ENCODE measurements at regions not wholly inside any gene's neighbourhood (a gene's known extent, or its start where the extent isn't known, plus 50 kb on each side); places are given as distances from the start of the nearest gene placed in this dataset.

- no peak for TF ChIP-seq SMC3 (conservative IDR thresholded peaks at IDR 0.05; ENCODE audit: poor library complexity)
- TF ChIP-seq EP300 (conservative IDR thresholded peaks at IDR 0.05; ENCODE audit: poor library complexity, severe bottlenecking), result no peak
- TF ChIP-seq MXI1 (conservative IDR thresholded peaks at IDR 0.05; ENCODE audit: poor library complexity, severe bottlenecking), result no peak
- TF ChIP-seq POLR2AphosphoS5 (IDR thresholded peaks at IDR 0.05), result no peak
- TF ChIP-seq TAF1 (IDR thresholded peaks at IDR 0.05; ENCODE audit: low read depth), result no peak
- TF ChIP-seq, protein P1, sequence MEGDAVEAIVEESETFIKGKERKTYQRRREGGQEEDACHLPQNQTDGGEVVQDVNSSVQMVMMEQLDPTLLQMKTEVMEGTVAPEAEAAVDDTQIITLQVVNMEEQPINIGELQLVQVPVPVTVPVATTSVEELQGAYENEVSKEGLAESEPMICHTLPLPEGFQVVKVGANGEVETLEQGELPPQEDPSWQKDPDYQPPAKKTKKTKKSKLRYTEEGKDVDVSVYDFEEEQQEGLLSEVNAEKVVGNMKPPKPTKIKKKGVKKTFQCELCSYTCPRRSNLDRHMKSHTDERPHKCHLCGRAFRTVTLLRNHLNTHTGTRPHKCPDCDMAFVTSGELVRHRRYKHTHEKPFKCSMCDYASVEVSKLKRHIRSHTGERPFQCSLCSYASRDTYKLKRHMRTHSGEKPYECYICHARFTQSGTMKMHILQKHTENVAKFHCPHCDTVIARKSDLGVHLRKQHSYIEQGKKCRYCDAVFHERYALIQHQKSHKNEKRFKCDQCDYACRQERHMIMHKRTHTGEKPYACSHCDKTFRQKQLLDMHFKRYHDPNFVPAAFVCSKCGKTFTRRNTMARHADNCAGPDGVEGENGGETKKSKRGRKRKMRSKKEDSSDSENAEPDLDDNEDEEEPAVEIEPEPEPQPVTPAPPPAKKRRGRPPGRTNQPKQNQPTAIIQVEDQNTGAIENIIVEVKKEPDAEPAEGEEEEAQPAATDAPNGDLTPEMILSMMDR (IDR thresholded peaks at IDR 0.05; ENCODE audit: poor library complexity, severe bottlenecking), result no peak
- TF ChIP-seq RAD21 (conservative IDR thresholded peaks at IDR 0.05), result no peak
- no peak for TF ChIP-seq EZH2 (IDR thresholded peaks at IDR 0.05; ENCODE audit: borderline replicate concordance, insufficient read depth, low read length, poor library complexity, severe bottlenecking)
- TF ChIP-seq, protein P2, sequence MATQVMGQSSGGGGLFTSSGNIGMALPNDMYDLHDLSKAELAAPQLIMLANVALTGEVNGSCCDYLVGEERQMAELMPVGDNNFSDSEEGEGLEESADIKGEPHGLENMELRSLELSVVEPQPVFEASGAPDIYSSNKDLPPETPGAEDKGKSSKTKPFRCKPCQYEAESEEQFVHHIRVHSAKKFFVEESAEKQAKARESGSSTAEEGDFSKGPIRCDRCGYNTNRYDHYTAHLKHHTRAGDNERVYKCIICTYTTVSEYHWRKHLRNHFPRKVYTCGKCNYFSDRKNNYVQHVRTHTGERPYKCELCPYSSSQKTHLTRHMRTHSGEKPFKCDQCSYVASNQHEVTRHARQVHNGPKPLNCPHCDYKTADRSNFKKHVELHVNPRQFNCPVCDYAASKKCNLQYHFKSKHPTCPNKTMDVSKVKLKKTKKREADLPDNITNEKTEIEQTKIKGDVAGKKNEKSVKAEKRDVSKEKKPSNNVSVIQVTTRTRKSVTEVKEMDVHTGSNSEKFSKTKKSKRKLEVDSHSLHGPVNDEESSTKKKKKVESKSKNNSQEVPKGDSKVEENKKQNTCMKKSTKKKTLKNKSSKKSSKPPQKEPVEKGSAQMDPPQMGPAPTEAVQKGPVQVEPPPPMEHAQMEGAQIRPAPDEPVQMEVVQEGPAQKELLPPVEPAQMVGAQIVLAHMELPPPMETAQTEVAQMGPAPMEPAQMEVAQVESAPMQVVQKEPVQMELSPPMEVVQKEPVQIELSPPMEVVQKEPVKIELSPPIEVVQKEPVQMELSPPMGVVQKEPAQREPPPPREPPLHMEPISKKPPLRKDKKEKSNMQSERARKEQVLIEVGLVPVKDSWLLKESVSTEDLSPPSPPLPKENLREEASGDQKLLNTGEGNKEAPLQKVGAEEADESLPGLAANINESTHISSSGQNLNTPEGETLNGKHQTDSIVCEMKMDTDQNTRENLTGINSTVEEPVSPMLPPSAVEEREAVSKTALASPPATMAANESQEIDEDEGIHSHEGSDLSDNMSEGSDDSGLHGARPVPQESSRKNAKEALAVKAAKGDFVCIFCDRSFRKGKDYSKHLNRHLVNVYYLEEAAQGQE (IDR thresholded peaks at IDR 0.05; ENCODE audit: borderline replicate concordance), result no peak
- Histone ChIP-seq H3K36me3 (ENCODE audit: insufficient read depth, low read length) (no peaks in the 10 kb centered on the region), H2AFZ (ENCODE audit: low read depth, low read length) (no peak overlapping the region), H3K4me3 (ENCODE audit: low read length) (no peak overlapping the region), H4K20me1 (ENCODE audit: insufficient read depth) (no peaks in the 10 kb centered on the region), H3K27me3 (ENCODE audit: insufficient read depth, low read depth, low read length) (no peaks in the 10 kb centered on the region), H3K9me3 (ENCODE audit: low read length) (no peaks in the 10 kb centered on the region), H3K9ac (ENCODE audit: low read length) (no peak overlapping the region), H3K4me2 (ENCODE audit: low read length) (no peak overlapping the region), H3K27ac (ENCODE audit: low read length) (no peak overlapping the region), H3K9me2 (ENCODE audit: insufficient read depth, low read length) (no peaks in the 10 kb centered on the region), H3K79me2 (replicated peaks; ENCODE audit: insufficient read depth, low read length) (no peaks in the 10 kb centered on the region), H3F3A (ENCODE audit: insufficient read depth, low read length, poor library complexity, severe bottlenecking) (no peaks in the 10 kb centered on the region)
Observed at GRCh38 chr1:172918478-172918877, 132.3 kb downstream of the TNFSF18 start.

- no peak overlapping the region for H3K4me2 ChIP-seq (ENCODE audit: low read length)
- no peak overlapping the region for H2AFZ ChIP-seq (ENCODE audit: low read depth, low read length)
- no peaks in the 10 kb centered on the region for H3K27me3 ChIP-seq (ENCODE audit: insufficient read depth, low read depth, low read length)
- H3K36me3 ChIP-seq (ENCODE audit: insufficient read depth, low read length), result no peaks in the 10 kb centered on the region
- H3K9me3 ChIP-seq (ENCODE audit: low read length), result no peaks in the 10 kb centered on the region
- no peaks in the 10 kb centered on the region for H3K79me2 ChIP-seq (replicated peaks; ENCODE audit: insufficient read depth, low read length)
- no peaks in the 10 kb centered on the region for H4K20me1 ChIP-seq (ENCODE audit: insufficient read depth)
- no peaks in the 10 kb centered on the region for H3K9me2 ChIP-seq (ENCODE audit: insufficient read depth, low read length)
- no peak overlapping the region for H3K4me3 ChIP-seq (ENCODE audit: low read length)
- no peak overlapping the region for H3K9ac ChIP-seq (ENCODE audit: low read length)
- TF ChIP-seq EP300 (conservative IDR thresholded peaks at IDR 0.05; ENCODE audit: poor library complexity, severe bottlenecking), result no peak
- TF ChIP-seq, protein P2 (IDR thresholded peaks at IDR 0.05; ENCODE audit: borderline replicate concordance), result no peak
- TF ChIP-seq TAF1 (IDR thresholded peaks at IDR 0.05; ENCODE audit: low read depth), result no peak
- no peak for TF ChIP-seq POLR2AphosphoS5 (IDR thresholded peaks at IDR 0.05)
- TF ChIP-seq SMC3 (conservative IDR thresholded peaks at IDR 0.05; ENCODE audit: poor library complexity), result no peak
- no peak for TF ChIP-seq RAD21 (conservative IDR thresholded peaks at IDR 0.05)
- no peaks in the 10 kb centered on the region for H3F3A ChIP-seq (ENCODE audit: insufficient read depth, low read length, poor library complexity, severe bottlenecking)
- H3K27ac ChIP-seq (ENCODE audit: low read length), result no peak overlapping the region
Observed at GRCh38 chr1:172926070-172926469, 124.7 kb downstream of the TNFSF18 start.

All from neural cell (in vitro differentiated cells).